H1 (cell line): ENCODE measurements at regions not wholly inside any gene's neighbourhood (a gene's known extent, or its start where the extent isn't known, plus 50 kb on each side); places are given as distances from the start of the nearest gene placed in this dataset.

Experiments
- CTCF ChIA-PET: fragments of 300-600 bp; sonication (Branson Sonifier 250); formaldehyde crosslinking; loops from one replicate; lab custom pipeline; 2021; ENCODE audit not compliant: partially characterized antibody; lab: Charles Lee
- POLR2A ChIA-PET: fragments of 300-600 bp; sonication (Branson Sonifier 250); formaldehyde crosslinking; loops from one replicate; lab custom pipeline; 2021; ENCODE audit warnings: inconsistent platforms; ENCODE audit not compliant: partially characterized antibody; lab: Charles Lee
- DNase-seq, 2 experiments: peaks; one replicate each; pipeline versions ENCODE4 v3.0.0 to v3.0.0-alpha.2; 2010 to 2022; ENCODE audit warnings: low spot score in 2 of 2, low read depth in 1 of 2, mixed read lengths in 1 of 2
- FAIRE-seq: peaks from 2 replicates; lab custom pipeline; 2011; peaks lifted over from hg19 to GRCh38; lab: Jason Lieb, UNC
- H2AFZ ChIP-seq: 2 replicates; pipeline ENCODE4 v1.8.1; 2012; ENCODE audit warnings: low read length, inconsistent platforms
- H2AK5ac ChIP-seq: 2 replicates; pipeline ENCODE4 v1.6.1; 2013; ENCODE audit warnings: low read depth, low read length
- H2BK120ac ChIP-seq: replicated peaks from 2 replicates; pipeline ENCODE3; 2013; ENCODE audit warnings: low read depth, low read length, inconsistent platforms
- H2BK12ac ChIP-seq: 2 replicates; pipeline ENCODE4 v1.6.1; 2013; ENCODE audit warnings: low read depth, low read length
- H2BK15ac ChIP-seq: 2 replicates; pipeline ENCODE4 v1.6.1; 2013; ENCODE audit warnings: low read length
- H2BK20ac ChIP-seq: 2 replicates; pipeline ENCODE4 v1.6.1; 2013; ENCODE audit warnings: low read length
- H2BK5ac ChIP-seq: 2 replicates; pipeline ENCODE4 v1.6.1; 2013; ENCODE audit warnings: low read depth, low read length
- H3K14ac ChIP-seq: 2 replicates; pipeline ENCODE4 v1.6.1; 2013; ENCODE audit warnings: inconsistent platforms; ENCODE audit not compliant: insufficient read length
- H3K18ac ChIP-seq: 2 replicates; pipeline ENCODE4 v1.6.1; 2013; ENCODE audit warnings: low read length; ENCODE audit errors: extremely low read depth
- H3K23ac ChIP-seq: 2 replicates; pipeline ENCODE4 v1.6.1; 2013; ENCODE audit warnings: inconsistent platforms; ENCODE audit not compliant: insufficient read length
- H3K23me2 ChIP-seq: 2 replicates; pipeline ENCODE4 v1.6.1; 2013; ENCODE audit warnings: low read depth, low read length
- H3K27ac ChIP-seq: 2 replicates; pipeline ENCODE4 v1.6.1; 2011; ENCODE audit warnings: low read depth, low read length, inconsistent platforms
- H3K27me3 ChIP-seq, 4 experiments: replicated peaks in 1 of 4; 1 replicate in 1 of 4; 2 replicates in 3 of 4; pipeline versions ENCODE4 v1.6.1 to v1.8.1; 2011 to 2013; ENCODE audit warnings: low read length in 3 of 4, mild to moderate bottlenecking in 3 of 4, inconsistent platforms in 2 of 4, mixed read lengths in 2 of 4, moderate library complexity in 1 of 4; ENCODE audit not compliant: control insufficient read depth in 3 of 4, insufficient read depth in 3 of 4; ENCODE audit errors: extremely low read depth in 1 of 4
- H3K36me3 ChIP-seq, 4 experiments: 2 replicates each; pipeline versions ENCODE4 v1.6.1 to v1.8.1; 2011 to 2013; ENCODE audit warnings: mild to moderate bottlenecking in 4 of 4, low read length in 3 of 4, moderate library complexity in 2 of 4, control low read depth in 1 of 4, inconsistent platforms in 1 of 4; ENCODE audit not compliant: insufficient read depth in 4 of 4, control insufficient read depth in 2 of 4
- H3K4ac ChIP-seq: replicated peaks from 2 replicates; pipeline ENCODE3; 2013; ENCODE audit warnings: low read length, low read depth, mixed read lengths, inconsistent platforms; ENCODE audit not compliant: insufficient read length
- H3K4me1 ChIP-seq, 4 experiments: replicated peaks in 1 of 4; 1 replicate in 1 of 4; 2 replicates in 3 of 4; pipeline versions ENCODE4 v1.6.1 to v1.8.1; 2011 to 2013; ENCODE audit warnings: low read length in 3 of 4, inconsistent platforms in 2 of 4, mixed read lengths in 1 of 4; ENCODE audit not compliant: insufficient read depth in 4 of 4, control insufficient read depth in 3 of 4
- H3K4me2 ChIP-seq, 2 experiments: 2 replicates each; pipeline versions ENCODE4 v1.6.1 to v1.8.1; 2011 to 2013; ENCODE audit warnings: low read depth in 2 of 2, low read length in 2 of 2, control low read depth in 1 of 2, inconsistent platforms in 1 of 2, mild to moderate bottlenecking in 1 of 2; ENCODE audit not compliant: insufficient read depth in 1 of 2
- H3K4me3 ChIP-seq, 4 experiments: fragments of 200-600, 300-600 bp in 1 of 4; sonication (generic), shearing (Covaris generic), sonication (Bioruptor Twin) in 1 of 4; 2 replicates each; pipeline versions ENCODE4 v1.5.1 to v1.8.1; 2011 to 2016; ENCODE audit warnings: low read length in 4 of 4, low read depth in 3 of 4, control low read depth in 2 of 4, inconsistent platforms in 2 of 4, mild to moderate bottlenecking in 2 of 4, mixed read lengths in 1 of 4, moderate library complexity in 1 of 4; ENCODE audit not compliant: insufficient read depth in 2 of 4; ENCODE audit errors: extremely low read depth in 1 of 4
- H3K56ac ChIP-seq: replicated peaks from 2 replicates; pipeline ENCODE3; 2013; ENCODE audit warnings: low read depth, mild to moderate bottlenecking, mixed read lengths, low read length, inconsistent platforms; ENCODE audit not compliant: insufficient read length
- H3K79me1 ChIP-seq: 2 replicates; pipeline ENCODE4 v1.6.1; 2013; ENCODE audit warnings: low read depth, low read length, control low read depth
- H3K79me2 ChIP-seq, 2 experiments: 2 replicates each; pipeline versions ENCODE4 v1.6.1 to v1.8.1; 2012 to 2013; ENCODE audit warnings: low read length in 2 of 2, mild to moderate bottlenecking in 2 of 2, inconsistent platforms in 1 of 2; ENCODE audit not compliant: insufficient read depth in 2 of 2, control insufficient read depth in 1 of 2
- H3K9ac ChIP-seq, 4 experiments: replicated peaks in 1 of 4; 1 replicate in 1 of 4; 2 replicates in 3 of 4; pipeline versions ENCODE4 v1.6.1 to v1.8.1; 2011 to 2013; ENCODE audit warnings: low read depth in 3 of 4, low read length in 3 of 4, control low read depth in 2 of 4, mild to moderate bottlenecking in 2 of 4, moderate library complexity in 2 of 4, inconsistent platforms in 1 of 4; ENCODE audit errors: extremely low read depth in 1 of 4
- H3K9me3 ChIP-seq, 2 experiments: 2 replicates each; pipeline versions ENCODE4 v1.6.1 to v1.8.1; 2012 to 2013; ENCODE audit warnings: mild to moderate bottlenecking in 2 of 2, moderate library complexity in 2 of 2, control low read depth in 1 of 2, inconsistent platforms in 1 of 2, low read depth in 1 of 2, low read length in 1 of 2, mixed read lengths in 1 of 2; ENCODE audit not compliant: insufficient read depth in 2 of 2
- H4K20me1 ChIP-seq, 2 experiments: replicated peaks in 1 of 2; 2 replicates each; pipeline versions ENCODE3 to v1.8.1; 2011 to 2013; ENCODE audit warnings: inconsistent platforms in 2 of 2, low read length in 2 of 2, mild to moderate bottlenecking in 1 of 2; ENCODE audit not compliant: insufficient read depth in 2 of 2, control insufficient read depth in 1 of 2
- H4K5ac ChIP-seq: 2 replicates; pipeline ENCODE4 v1.6.1; 2013; ENCODE audit warnings: low read length, low read depth, mixed read lengths, inconsistent platforms; ENCODE audit not compliant: insufficient read length
- H4K8ac ChIP-seq: 2 replicates; pipeline ENCODE4 v1.8.0; 2013; ENCODE audit warnings: mild to moderate bottlenecking, moderate library complexity, low read length, inconsistent platforms; ENCODE audit not compliant: insufficient read depth; ENCODE audit errors: extremely low read depth
- H4K91ac ChIP-seq: replicated peaks from 2 replicates; pipeline ENCODE3; 2013; ENCODE audit warnings: low read length, mixed read lengths, inconsistent platforms; ENCODE audit not compliant: insufficient read length
- NRF1 ChIP-seq: IDR thresholded peaks from 2 replicates; pipeline ENCODE4 v1.6.1; 2011; ENCODE audit warnings: mild to moderate bottlenecking, low read depth, low read length, improper control_type of control experiment
- WGBS, 2 experiments: shearing (Covaris generic) in 1 of 2; methylation state at CpG; one replicate each; pipeline versions ENCODE4 v1.1.6 to v1.1.7; 2013 to 2015; ENCODE audit warnings: low lambda C conversion rate in 2 of 2, mixed read lengths in 2 of 2, inconsistent platforms in 1 of 2, low coverage in 1 of 2, missing lambda C conversion rate in 1 of 2; ENCODE audit not compliant: insufficient replicate concordance in 2 of 2, insufficient coverage in 1 of 2, insufficient read length in 1 of 2; ENCODE audit errors: extremely low coverage in 1 of 2, missing lambda C conversion rate in 1 of 2; 5-methylcytosine and 5-hydroxymethylcytosine counted together

DNA sequence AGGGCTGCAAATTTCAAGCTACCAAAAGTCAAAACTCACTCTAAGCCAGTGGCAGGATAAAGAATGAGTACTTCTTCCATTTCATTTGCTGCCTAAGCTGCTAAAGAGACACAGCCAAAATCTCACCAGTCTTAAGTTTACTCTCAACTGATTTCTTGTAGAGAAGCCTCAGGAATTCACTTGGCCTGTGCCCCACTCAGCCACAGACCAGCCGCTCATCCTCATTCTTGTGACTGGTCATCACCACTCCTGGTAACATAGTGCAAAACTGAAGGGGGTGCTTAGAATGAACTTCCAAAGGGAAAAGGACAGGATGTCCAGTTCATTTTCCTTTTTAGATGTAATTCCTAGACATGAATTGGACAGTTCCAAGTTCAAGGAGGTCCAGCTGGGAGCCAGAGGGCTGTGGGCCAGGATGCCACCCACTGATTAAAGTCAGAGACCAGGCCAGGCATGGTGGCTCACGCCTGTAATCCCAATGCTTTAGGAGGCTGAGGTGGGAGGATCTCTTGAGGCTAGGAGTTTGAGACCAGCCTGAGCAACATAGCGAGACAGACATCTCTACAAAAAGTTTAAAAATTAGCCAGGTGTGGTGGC is 72.7 kb upstream of the RANBP3L start:
- CTCF ChIA-PET, result interaction anchor here (0.9 to 1.8 kb wide), 3 partner anchors 9 to 108 kb away, joined by 3 to 5 read pairs (median 3); no protein-coding TSS in a partner anchor
- POLR2A ChIA-PET, result no interaction called here
- FAIRE-seq, result no peak

More for the DNA sequence above, 72.7 kb upstream of the RANBP3L start:
- H3K27ac ChIP-seq, result no peak overlapping the region
- H2BK15ac ChIP-seq, result no peak overlapping the region
- no peak overlapping the region for H4K5ac ChIP-seq
- H3K4me2 ChIP-seq, result no peak overlapping the region
- H3K4ac ChIP-seq, result no peak overlapping the region
- no peak overlapping the region for H2AFZ ChIP-seq
- no peak for DNase-seq
- no peak overlapping the region for H3K18ac ChIP-seq
- TF ChIP-seq NRF1, result no peak
- TF ChIP-seq, all 59 proteins: peak for 0
- Histone ChIP-seq H3K56ac (no peak overlapping the region), H2BK120ac (no peak overlapping the region), H4K20me1 (no peaks in the 10 kb centered on the region), H2AK5ac (no peak overlapping the region), H4K8ac (no peak overlapping the region), H3K79me2 (no peaks in the 10 kb centered on the region), H3K4me1 (no peaks in the 10 kb centered on the region), H2BK20ac (no peak overlapping the region), H3K23ac (no peak overlapping the region), H2BK5ac (no peak overlapping the region), H4K91ac (no peak overlapping the region), H3K27me3 (no peaks in the 10 kb centered on the region), H3K79me1 (no peaks in the 10 kb centered on the region), H3K14ac (no peak overlapping the region), H3K9me3 (no peaks in the 10 kb centered on the region), H3K23me2 (no peaks in the 10 kb centered on the region), H2BK12ac (no peak overlapping the region), H3K4me3 (no peak overlapping the region), H3K9ac (no peak overlapping the region), H3K36me3 (no peaks in the 10 kb centered on the region)
- WGBS, 2 experiments, result 91% methylated on average over 3 of the region's 3 CpGs; no CpG with 5 or more reads in 1 of the 2 experiments
